NB4 (cell line): ENCODE measurements at regions not wholly inside any gene's neighbourhood (a gene's known extent, or its start where the extent isn't known, plus 50 kb on each side); places are given as distances from the start of the nearest gene placed in this dataset.

Source experiments
- MYC ChIP-seq: IDR thresholded peaks from 2 replicates; pipeline ENCODE4 v1.6.1; 2011; ENCODE audit warnings: low read depth, low read length
- POLR2A ChIP-seq: IDR thresholded peaks from 2 replicates; pipeline ENCODE4 v1.6.1; 2011; ENCODE audit warnings: mild to moderate bottlenecking; ENCODE audit not compliant: insufficient read length; ENCODE audit errors: extremely low read depth
- TF ChIP-seq, protein P1 (sequence below): IDR thresholded peaks from 2 replicates; pipeline ENCODE4 v1.6.1; 2011; ENCODE audit warnings: low read depth, low read length
- TF ChIP-seq, protein P2 (sequence below): IDR thresholded peaks from one replicate; pipeline ENCODE4 v1.5.1; 2012; ENCODE audit warnings: low read depth, low read length

DNA sequence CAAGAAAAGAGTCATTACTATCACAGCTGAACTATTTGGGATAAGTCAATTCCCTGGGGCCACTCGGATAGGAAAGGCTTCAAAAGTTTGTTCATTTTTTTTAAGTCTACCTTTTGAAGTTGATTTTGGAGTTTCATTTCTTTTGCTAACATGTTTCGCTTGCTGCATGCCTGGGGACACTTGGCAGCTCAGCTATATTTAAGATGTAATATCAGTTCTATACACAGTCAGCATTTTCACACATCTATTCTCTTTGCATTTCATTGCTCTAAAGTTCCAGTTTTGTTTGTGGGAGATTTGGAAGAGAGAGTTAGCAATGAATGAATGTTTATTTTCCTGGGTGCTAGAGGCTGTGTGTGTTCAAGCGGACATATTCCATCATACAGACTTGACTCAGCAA lies 445.2 kb upstream of the GRAMD2B start:
- TF ChIP-seq, protein P1, sequence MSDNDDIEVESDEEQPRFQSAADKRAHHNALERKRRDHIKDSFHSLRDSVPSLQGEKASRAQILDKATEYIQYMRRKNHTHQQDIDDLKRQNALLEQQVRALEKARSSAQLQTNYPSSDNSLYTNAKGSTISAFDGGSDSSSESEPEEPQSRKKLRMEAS, result no peak
- TF ChIP-seq, protein P2, sequence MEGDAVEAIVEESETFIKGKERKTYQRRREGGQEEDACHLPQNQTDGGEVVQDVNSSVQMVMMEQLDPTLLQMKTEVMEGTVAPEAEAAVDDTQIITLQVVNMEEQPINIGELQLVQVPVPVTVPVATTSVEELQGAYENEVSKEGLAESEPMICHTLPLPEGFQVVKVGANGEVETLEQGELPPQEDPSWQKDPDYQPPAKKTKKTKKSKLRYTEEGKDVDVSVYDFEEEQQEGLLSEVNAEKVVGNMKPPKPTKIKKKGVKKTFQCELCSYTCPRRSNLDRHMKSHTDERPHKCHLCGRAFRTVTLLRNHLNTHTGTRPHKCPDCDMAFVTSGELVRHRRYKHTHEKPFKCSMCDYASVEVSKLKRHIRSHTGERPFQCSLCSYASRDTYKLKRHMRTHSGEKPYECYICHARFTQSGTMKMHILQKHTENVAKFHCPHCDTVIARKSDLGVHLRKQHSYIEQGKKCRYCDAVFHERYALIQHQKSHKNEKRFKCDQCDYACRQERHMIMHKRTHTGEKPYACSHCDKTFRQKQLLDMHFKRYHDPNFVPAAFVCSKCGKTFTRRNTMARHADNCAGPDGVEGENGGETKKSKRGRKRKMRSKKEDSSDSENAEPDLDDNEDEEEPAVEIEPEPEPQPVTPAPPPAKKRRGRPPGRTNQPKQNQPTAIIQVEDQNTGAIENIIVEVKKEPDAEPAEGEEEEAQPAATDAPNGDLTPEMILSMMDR, result no peak
- TF ChIP-seq POLR2A (no peak), MYC (no peak)
